Endothelial cell of umbilical vein (primary cell): ENCODE measurements at regions not wholly inside any gene's neighbourhood (a gene's known extent, or its start where the extent isn't known, plus 50 kb on each side); places are given as distances from the start of the nearest gene placed in this dataset.

ENCODE experiments used
- BruUV-seq: library from RNA; stranded (reverse); fragments of 400-500 nt; replicated peaks from 2 replicates; lab custom pipeline; 2021; lab: Mats Ljungman, UMichigan
- CTCF ChIA-PET: fragments of 300-600, 350-600 bp; sonication (Branson Sonifier 250); formaldehyde crosslinking; loops from one replicate; lab custom pipeline; 2021; ENCODE audit warnings: antibody characterized with exemption, inconsistent platforms; lab: Charles Lee
- POLR2A ChIA-PET: fragments of 300-600, 350-600 bp; sonication (Branson Sonifier 250); formaldehyde crosslinking; loops from one replicate; lab custom pipeline; 2021; ENCODE audit warnings: antibody characterized with exemption, inconsistent platforms; lab: Charles Lee
- DNase-seq: peaks from one replicate; pipeline ENCODE4 v3.0.0-alpha.2; 2011; ENCODE audit warnings: low read depth, low spot score
- FAIRE-seq: peaks from 2 replicates; lab custom pipeline; 2011; peaks lifted over from hg19 to GRCh38; lab: Jason Lieb, UNC
- H2AFZ ChIP-seq: 2 replicates; pipeline ENCODE4 v1.6.0; 2012; ENCODE audit warnings: low read depth, low read length, control low read depth, inconsistent platforms
- H3K27ac ChIP-seq: 2 replicates; pipeline ENCODE4 v1.5.1; 2011; ENCODE audit warnings: low read depth, mild to moderate bottlenecking, control low read depth, low read length, moderate library complexity; ENCODE audit not compliant: insufficient read depth
- H3K27me3 ChIP-seq, 2 experiments: 2 replicates each; pipeline versions ENCODE4 v1.6.0 to v1.6.1; 2011; ENCODE audit warnings: low read length in 2 of 2, mixed read lengths in 1 of 2; ENCODE audit not compliant: control insufficient read depth in 2 of 2, insufficient read depth in 2 of 2
- H3K36me3 ChIP-seq, 2 experiments: 2 replicates in 1 of 2; 3 replicates in 1 of 2; pipeline ENCODE4 v1.5.1; 2011; ENCODE audit warnings: low read length in 2 of 2, mild to moderate bottlenecking in 1 of 2, moderate library complexity in 1 of 2; ENCODE audit not compliant: control insufficient read depth in 2 of 2, insufficient read depth in 2 of 2; ENCODE audit errors: extremely low read depth in 1 of 2
- H3K4me1 ChIP-seq: 3 replicates; pipeline ENCODE4 v1.5.1; 2011; ENCODE audit warnings: mild to moderate bottlenecking, low read length; ENCODE audit not compliant: control insufficient read depth, insufficient read depth; ENCODE audit errors: extremely low read depth
- H3K4me2 ChIP-seq: 2 replicates; pipeline ENCODE4 v1.6.1; 2011; ENCODE audit warnings: low read length, control low read depth, mixed read lengths; ENCODE audit not compliant: insufficient read depth
- H3K4me3 ChIP-seq, 3 experiments: fragments of 200-600 bp in 1 of 3; sonication (generic), shearing (Covaris generic) in 1 of 3; replicated peaks in 1 of 3; 2 replicates each; pipeline ENCODE4 v1.5.1; 2011 to 2016; ENCODE audit warnings: control low read depth in 3 of 3, low read length in 3 of 3, mild to moderate bottlenecking in 2 of 3, inconsistent platforms in 1 of 3, low read depth in 1 of 3, moderate library complexity in 1 of 3; ENCODE audit not compliant: insufficient read depth in 1 of 3
- H3K79me2 ChIP-seq: 2 replicates; pipeline ENCODE4 v1.6.0; 2012; ENCODE audit warnings: low read length, inconsistent platforms; ENCODE audit not compliant: control insufficient read depth, insufficient read depth
- H3K9ac ChIP-seq: replicated peaks from 2 replicates; pipeline ENCODE3; 2011; ENCODE audit warnings: low read length, control low read depth; ENCODE audit not compliant: insufficient read depth; ENCODE audit errors: extremely low read depth
- H3K9me1 ChIP-seq: replicated peaks from 3 replicates; pipeline ENCODE4 v1.6.0; 2011; ENCODE audit warnings: mild to moderate bottlenecking, low read length; ENCODE audit not compliant: control insufficient read depth, insufficient read depth; ENCODE audit errors: extremely low read depth
- H3K9me3 ChIP-seq: replicated peaks from 2 replicates; pipeline ENCODE4 v1.5.1; 2012; ENCODE audit warnings: low read length, inconsistent platforms; ENCODE audit not compliant: control insufficient read depth, insufficient read depth
- H4K20me1 ChIP-seq: replicated peaks from 2 replicates; pipeline ENCODE3; 2011; ENCODE audit warnings: mild to moderate bottlenecking, low read length; ENCODE audit not compliant: control insufficient read depth, insufficient read depth; ENCODE audit errors: extremely low read depth
- CTCF ChIP-seq, 2 donors: IDR thresholded peaks; 1 replicate in 1 of 2; 2 replicates in 1 of 2; pipeline ENCODE4 v1.5.1; 2011; ENCODE audit warnings: low read length in 2 of 2, mild to moderate bottlenecking in 2 of 2, moderate library complexity in 2 of 2, control low read depth in 1 of 2, inconsistent platforms in 1 of 2, low read depth in 1 of 2; ENCODE audit not compliant: insufficient read depth in 1 of 2; ENCODE audit errors: extremely low read depth in 1 of 2
- EZH2 ChIP-seq: IDR thresholded peaks from 2 replicates; pipeline ENCODE4 v1.6.1; 2012; ENCODE audit warnings: borderline replicate concordance, low read depth, mild to moderate bottlenecking, moderate library complexity, low read length, inconsistent platforms; ENCODE audit not compliant: severe bottlenecking
- FOS ChIP-seq: IDR thresholded peaks from 2 replicates; pipeline ENCODE4 v1.6.1; 2011; ENCODE audit warnings: mild to moderate bottlenecking, low read length, moderate library complexity, borderline replicate concordance; ENCODE audit not compliant: insufficient read depth
- GATA2 ChIP-seq: IDR thresholded peaks from 2 replicates; pipeline ENCODE4 v1.7.0; 2011; ENCODE audit warnings: low read depth, mild to moderate bottlenecking, moderate library complexity, mixed read lengths, low read length; ENCODE audit not compliant: insufficient read length, insufficient read depth
- JUN ChIP-seq: IDR thresholded peaks from 2 replicates; pipeline ENCODE4 v1.6.1; 2011; ENCODE audit warnings: borderline replicate concordance, low read depth; ENCODE audit not compliant: insufficient read length, insufficient read depth
- MAX ChIP-seq: IDR thresholded peaks from 2 replicates; pipeline ENCODE4 v1.6.1; 2011; ENCODE audit not compliant: insufficient read depth, insufficient read length
- MYC ChIP-seq: IDR thresholded peaks from one replicate; pipeline ENCODE4 v1.6.1; 2011; ENCODE audit warnings: mild to moderate bottlenecking, low read depth, low read length
- POLR2A ChIP-seq: IDR thresholded peaks from 2 replicates; pipeline ENCODE4 v1.6.1; 2012; ENCODE audit warnings: low read depth, mild to moderate bottlenecking, control low read depth, low read length
- POLR2AphosphoS5 ChIP-seq: IDR thresholded peaks from 2 replicates; pipeline ENCODE4 v1.6.1; 2012; ENCODE audit warnings: low read depth, mild to moderate bottlenecking, control low read depth, low read length, moderate library complexity; ENCODE audit not compliant: insufficient read depth
- dilution Hi-C: fragments of 300-500 bp; cut with MboI; formaldehyde crosslinking; loops from one replicate; pipeline ENCODE4 v1.15.0; 2019; ENCODE audit warnings: low sequenced_read_pairs; ENCODE audit not compliant: extremely low pct_ligation_motif_present
- intact Hi-C: fragments of 100-400 bp; cut with micrococcal nuclease; formaldehyde crosslinking; loops from one replicate; pipeline ENCODE4 v1.10.0; 2022

- H4K20me1 ChIP-seq = no peaks in the 10 kb centered on the region
- CTCF ChIA-PET = interaction anchor here (1.2 to 1.4 kb wide), 3 partner anchors 8 to 984 kb away, joined by 5 to 6 read pairs (median 5); no protein-coding TSS in a partner anchor
- dilution Hi-C loops = no loop called here
- no peak overlapping the region for H3K9ac ChIP-seq
- no peak overlapping the region for H3K27ac ChIP-seq
- no peaks in the 10 kb centered on the region for H3K9me1 ChIP-seq
- H3K36me3 ChIP-seq = no peaks in the 10 kb centered on the region
- no peak overlapping the region for H3K4me2 ChIP-seq
- no peaks in the 10 kb centered on the region for H3K9me3 ChIP-seq
- no peak overlapping the region for H2AFZ ChIP-seq
- TF ChIP-seq EZH2 (no peak), FOS (peak; percentile 3), JUN (no peak)
- DNase-seq = no peak
- POLR2A ChIA-PET = no interaction called here
- H3K4me3 ChIP-seq = no peak overlapping the region
- no peaks in the 10 kb centered on the region for H3K79me2 ChIP-seq
- BruUV-seq = no TSS peak
- FAIRE-seq = no peak
- H3K4me1 ChIP-seq = no peaks in the 10 kb centered on the region
- intact Hi-C loops = no loop called here
- H3K27me3 ChIP-seq = no peaks in the 10 kb centered on the region
Observed at GRCh38 chr7:119571666-119572065, 701.3 kb upstream of the KCND2 start.

- H3K9me3 ChIP-seq = no peaks in the 10 kb centered on the region
- no peak overlapping the region for H3K4me3 ChIP-seq
- intact Hi-C loops (no loop called here), dilution Hi-C loops (no loop called here)
- H2AFZ ChIP-seq = no peak overlapping the region
- no peak for FAIRE-seq
- H3K4me2 ChIP-seq = no peak overlapping the region
- H3K4me1 ChIP-seq = no peaks in the 10 kb centered on the region
- H3K9ac ChIP-seq = no peak overlapping the region
- H3K27me3 ChIP-seq = no peaks in the 10 kb centered on the region
- H3K79me2 ChIP-seq = no peaks in the 10 kb centered on the region
- no peaks in the 10 kb centered on the region for H4K20me1 ChIP-seq
- no peak for DNase-seq
- H3K9me1 ChIP-seq = no peaks in the 10 kb centered on the region
- H3K27ac ChIP-seq = no peak overlapping the region
- ChIA-PET POLR2A (no interaction called here), CTCF (interaction anchor here (1.2 to 1.4 kb wide), 3 partner anchors 9 to 983 kb away, joined by 5 to 6 read pairs (median 5); no protein-coding TSS in a partner anchor)
- no TSS peak for BruUV-seq
- TF ChIP-seq EZH2 (no peak), POLR2A (no peak), GATA2 (no peak), MAX (no peak), CTCF (IDR thresholded peaks at IDR 0.05; ENCODE audit: extremely low read depth in 1 of 2, insufficient read depth in 1 of 2, low read depth in 1 of 2, low read length in 2 of 2) (no peak), MYC (no peak), POLR2AphosphoS5 (no peak), FOS (no peak), JUN (no peak)
- no peaks in the 10 kb centered on the region for H3K36me3 ChIP-seq
Observed at GRCh38 chr7:119572132-119572531, 700.8 kb upstream of the KCND2 start.
